ENCODE measurements at regions not wholly inside any gene's neighbourhood (a gene's known extent, or its start where the extent isn't known, plus 50 kb on each side); places are given as distances from the start of the nearest gene placed in this dataset.

DNA sequence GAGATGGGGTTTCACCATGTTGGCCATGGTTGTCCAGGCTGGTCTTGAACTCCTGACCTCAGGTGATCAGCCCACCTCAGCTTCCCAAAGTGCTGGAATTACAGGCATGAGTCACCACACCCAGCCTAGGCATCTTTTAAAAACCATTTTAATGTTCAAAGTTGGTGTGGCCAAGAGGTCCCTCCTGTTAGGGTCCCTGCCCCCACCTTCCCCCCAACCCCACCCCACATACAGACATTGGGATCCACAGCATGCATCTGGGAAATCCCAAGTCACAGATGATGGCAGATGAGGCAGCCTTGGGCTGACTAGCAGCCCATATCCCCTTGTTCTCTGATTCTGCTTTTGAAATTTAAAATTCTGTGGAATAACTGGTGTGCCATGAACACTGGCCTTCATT lies 226.0 kb downstream of the KATNAL1 start:
- no peaks in the 10 kb centered on the region for H3K27me3 ChIP-seq
- intact Hi-C loops (cut with DNase I; ENCODE audit: low total_unique reads): no loop called here
- no peak overlapping the region for H3K4me3 ChIP-seq
- no peaks in the 10 kb centered on the region for H3K9me3 ChIP-seq
- no peak for DNase-seq (ENCODE audit: low spot score in 2 of 2)
- H3K27ac ChIP-seq: no peak overlapping the region
- H3K36me3 ChIP-seq: no peaks in the 10 kb centered on the region
- H3K4me1 ChIP-seq: no peaks in the 10 kb centered on the region
- no peak for TF ChIP-seq POLR2AphosphoS5 (IDR thresholded peaks at IDR 0.05)
- TF ChIP-seq, protein P1, sequence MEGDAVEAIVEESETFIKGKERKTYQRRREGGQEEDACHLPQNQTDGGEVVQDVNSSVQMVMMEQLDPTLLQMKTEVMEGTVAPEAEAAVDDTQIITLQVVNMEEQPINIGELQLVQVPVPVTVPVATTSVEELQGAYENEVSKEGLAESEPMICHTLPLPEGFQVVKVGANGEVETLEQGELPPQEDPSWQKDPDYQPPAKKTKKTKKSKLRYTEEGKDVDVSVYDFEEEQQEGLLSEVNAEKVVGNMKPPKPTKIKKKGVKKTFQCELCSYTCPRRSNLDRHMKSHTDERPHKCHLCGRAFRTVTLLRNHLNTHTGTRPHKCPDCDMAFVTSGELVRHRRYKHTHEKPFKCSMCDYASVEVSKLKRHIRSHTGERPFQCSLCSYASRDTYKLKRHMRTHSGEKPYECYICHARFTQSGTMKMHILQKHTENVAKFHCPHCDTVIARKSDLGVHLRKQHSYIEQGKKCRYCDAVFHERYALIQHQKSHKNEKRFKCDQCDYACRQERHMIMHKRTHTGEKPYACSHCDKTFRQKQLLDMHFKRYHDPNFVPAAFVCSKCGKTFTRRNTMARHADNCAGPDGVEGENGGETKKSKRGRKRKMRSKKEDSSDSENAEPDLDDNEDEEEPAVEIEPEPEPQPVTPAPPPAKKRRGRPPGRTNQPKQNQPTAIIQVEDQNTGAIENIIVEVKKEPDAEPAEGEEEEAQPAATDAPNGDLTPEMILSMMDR (IDR thresholded peaks at IDR 0.05): no peak
- TF ChIP-seq POLR2A (IDR thresholded peaks at IDR 0.05): no peak

DNA sequence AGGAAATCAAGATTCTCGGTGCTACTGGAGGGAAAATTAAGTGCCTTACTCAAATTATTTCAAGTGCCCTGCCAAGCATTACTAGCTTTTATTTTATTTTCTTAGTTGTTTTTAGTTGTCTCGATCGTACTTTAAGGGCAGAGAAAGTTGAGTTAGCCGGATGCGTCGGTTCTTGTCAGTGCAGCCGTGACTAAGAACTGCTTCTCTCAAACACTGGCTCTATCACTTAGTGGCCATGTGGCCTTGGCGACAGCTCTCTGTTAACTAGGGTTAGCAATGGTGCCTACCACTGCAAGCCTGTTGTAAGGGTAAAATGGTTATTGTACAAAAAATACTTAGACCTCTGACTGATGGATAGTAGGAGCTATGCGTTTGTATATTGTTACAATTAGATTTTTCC lies 227.8 kb downstream of the KATNAL1 start:
- DNase-seq (ENCODE audit: low spot score in 2 of 2): no peak
- no peaks in the 10 kb centered on the region for H3K9me3 ChIP-seq
- H3K36me3 ChIP-seq: no peaks in the 10 kb centered on the region
- TF ChIP-seq POLR2A (IDR thresholded peaks at IDR 0.05): no peak
- TF ChIP-seq, protein P1 (IDR thresholded peaks at IDR 0.05): no peak
- no peak for TF ChIP-seq POLR2AphosphoS5 (IDR thresholded peaks at IDR 0.05)
- H3K4me3 ChIP-seq: no peak overlapping the region
- no peaks in the 10 kb centered on the region for H3K4me1 ChIP-seq
- H3K27me3 ChIP-seq: no peaks in the 10 kb centered on the region
- no peak overlapping the region for H3K27ac ChIP-seq
- intact Hi-C loops (cut with DNase I; ENCODE audit: low total_unique reads): no loop called here

DNA sequence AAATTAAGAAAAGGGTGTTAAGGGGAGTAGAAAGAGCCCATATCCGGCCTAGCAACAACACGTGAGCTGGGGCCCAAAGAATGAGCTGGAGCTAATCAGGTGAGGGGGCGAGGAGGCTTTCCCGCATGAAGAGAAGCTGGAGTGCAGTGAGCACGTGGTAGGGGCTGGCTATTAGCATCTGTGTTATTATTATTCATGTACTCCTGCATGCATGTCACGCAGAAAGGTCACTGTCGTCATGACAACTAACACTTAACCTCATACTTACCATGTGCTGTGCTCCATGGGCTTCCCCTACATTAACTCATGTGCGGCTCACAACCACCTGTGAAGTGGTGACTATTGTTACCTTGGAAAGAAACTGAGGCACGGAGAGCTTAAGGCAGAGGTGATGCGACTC lies 227.6 kb upstream of the UBL3 start:
- intact Hi-C loops (cut with DNase I; ENCODE audit: low total_unique reads): no loop called here
- H3K27ac ChIP-seq: no peak overlapping the region
- no peak for TF ChIP-seq POLR2A (IDR thresholded peaks at IDR 0.05)
- TF ChIP-seq, protein P1 (IDR thresholded peaks at IDR 0.05): no peak
- no peak for TF ChIP-seq POLR2AphosphoS5 (IDR thresholded peaks at IDR 0.05)
- no peaks in the 10 kb centered on the region for H3K4me1 ChIP-seq
- H3K36me3 ChIP-seq: no peaks in the 10 kb centered on the region
- H3K9me3 ChIP-seq: no peaks in the 10 kb centered on the region
- H3K27me3 ChIP-seq: no peaks in the 10 kb centered on the region
- H3K4me3 ChIP-seq: no peak overlapping the region
- DNase-seq (ENCODE audit: low spot score in 2 of 2): no peak

DNA sequence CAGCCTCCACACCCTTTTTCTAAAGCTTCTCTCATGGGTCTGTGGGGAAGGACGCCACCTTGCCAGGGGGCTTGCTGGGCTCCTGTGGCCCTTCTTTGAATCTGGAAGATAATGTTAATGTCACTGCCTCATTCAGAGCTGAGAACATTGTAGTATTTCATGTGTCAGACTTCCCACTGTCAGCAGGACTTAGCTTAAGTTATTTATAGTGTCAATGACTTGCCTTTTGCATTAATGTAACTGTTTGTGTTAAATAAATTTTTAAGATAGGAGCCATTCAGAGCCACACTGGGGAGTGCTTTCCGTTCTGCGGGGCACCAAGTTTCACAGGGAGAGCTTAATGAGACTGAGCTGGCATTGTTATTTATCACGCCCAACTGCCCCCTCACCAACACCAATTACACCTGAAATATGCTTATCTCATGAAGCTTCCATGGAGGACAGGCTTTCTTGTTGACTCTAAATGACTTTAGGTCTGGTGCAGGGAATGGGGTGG lies 226.9 kb upstream of the UBL3 start:
- H3K4me3 ChIP-seq: no peak overlapping the region
- intact Hi-C loops (cut with DNase I; ENCODE audit: low total_unique reads): no loop called here
- DNase-seq (ENCODE audit: low spot score in 2 of 2): no peak
- TF ChIP-seq POLR2AphosphoS5 (IDR thresholded peaks at IDR 0.05) (no peak), POLR2A (IDR thresholded peaks at IDR 0.05) (no peak)
- TF ChIP-seq, protein P1 (IDR thresholded peaks at IDR 0.05): no peak
- no peaks in the 10 kb centered on the region for H3K4me1 ChIP-seq
- no peaks in the 10 kb centered on the region for H3K27me3 ChIP-seq
- H3K27ac ChIP-seq: no peak overlapping the region
- H3K9me3 ChIP-seq: no peaks in the 10 kb centered on the region
- H3K36me3 ChIP-seq: no peaks in the 10 kb centered on the region

DNA sequence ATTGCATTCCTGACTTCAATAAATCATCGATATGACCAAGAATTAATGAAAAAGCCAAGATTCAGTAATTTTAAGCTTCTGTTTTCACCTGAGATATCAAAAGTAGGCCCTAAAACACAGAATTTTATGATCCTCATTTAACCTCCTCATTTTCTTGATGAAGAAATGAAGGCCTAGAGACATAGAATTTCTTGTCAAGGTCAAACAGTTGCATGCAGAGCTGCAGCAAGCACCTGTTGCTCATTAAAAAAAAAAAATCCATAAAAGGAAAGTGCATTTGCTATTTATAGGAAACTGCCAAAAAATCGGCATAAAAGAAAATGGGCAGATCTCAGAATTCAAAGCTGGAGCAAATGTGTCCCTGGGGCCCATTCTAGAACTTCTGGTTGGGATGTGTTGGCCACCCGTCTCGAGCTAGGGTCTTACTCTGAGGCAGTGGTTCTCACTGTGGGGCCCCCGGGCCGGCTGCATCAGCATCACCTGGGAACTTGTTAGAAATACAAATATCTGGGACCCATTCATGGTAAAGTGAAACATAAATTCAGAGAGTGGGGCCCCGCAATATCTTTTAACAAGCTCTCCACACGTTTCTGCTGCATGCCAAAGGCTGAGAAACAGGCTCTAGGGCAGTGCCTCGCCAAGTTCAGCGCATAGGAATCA lies 224.7 kb upstream of the UBL3 start:
- H3K27me3 ChIP-seq: no peaks in the 10 kb centered on the region
- no peak overlapping the region for H3K27ac ChIP-seq
- intact Hi-C loops (cut with DNase I; ENCODE audit: low total_unique reads): no loop called here
- TF ChIP-seq POLR2AphosphoS5 (IDR thresholded peaks at IDR 0.05) (no peak), POLR2A (IDR thresholded peaks at IDR 0.05) (no peak)
- TF ChIP-seq, protein P1 (IDR thresholded peaks at IDR 0.05): no peak
- H3K36me3 ChIP-seq: no peaks in the 10 kb centered on the region
- no peak overlapping the region for H3K4me3 ChIP-seq
- no peak for DNase-seq (ENCODE audit: low spot score in 2 of 2)
- H3K4me1 ChIP-seq: no peaks in the 10 kb centered on the region
- no peaks in the 10 kb centered on the region for H3K9me3 ChIP-seq

Data from breast epithelium (tissue), 4 donors.